ENCODE measurements at regions not wholly inside any gene's neighbourhood (a gene's known extent, or its start where the extent isn't known, plus 50 kb on each side); places are given as distances from the start of the nearest gene placed in this dataset.

DNA sequence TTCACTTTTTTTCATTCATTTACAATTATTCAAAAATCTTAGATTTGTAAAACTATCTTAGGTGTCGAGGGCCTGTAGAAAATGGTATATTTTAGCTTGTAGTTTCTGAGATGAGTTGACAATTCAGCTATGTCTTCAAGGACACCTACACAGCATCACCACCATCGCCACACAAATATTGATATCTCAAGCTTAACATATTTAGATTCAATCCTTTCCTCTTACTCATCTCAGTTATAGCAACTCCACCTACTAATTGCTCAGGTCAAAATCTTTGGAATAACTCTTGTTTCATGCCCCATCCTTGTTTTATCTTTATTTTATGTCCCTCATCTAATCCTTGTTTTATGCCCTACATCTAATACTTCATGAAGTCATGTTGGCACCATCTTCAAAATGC lies 276.8 kb downstream of the CDH11 start:
- Histone ChIP-seq H3K4me3 (no peak overlapping the region), H3K36me3 (replicated peaks; ENCODE audit: insufficient read depth, low read depth) (no peaks in the 10 kb centered on the region), H3K79me2 (no peaks in the 10 kb centered on the region), H3K9me3 (ENCODE audit: low read depth) (no peaks in the 10 kb centered on the region), H3K27me3 (no peaks in the 10 kb centered on the region), H3K9me2 (replicated peaks; ENCODE audit: insufficient read depth) (no peaks in the 10 kb centered on the region), H2AFZ (no peak overlapping the region), H3K27ac (no peak overlapping the region), H3K4me1 (ENCODE audit: insufficient read depth) (no peaks in the 10 kb centered on the region), H3K4me2 (no peak overlapping the region), H4K20me1 (ENCODE audit: insufficient read depth, poor library complexity, severe bottlenecking) (no peaks in the 10 kb centered on the region)
- TF ChIP-seq EZH2phosphoT487 (IDR thresholded peaks at IDR 0.05; ENCODE audit: low read depth, severe bottlenecking, unreplicated experiment) (no peak), EZH2 (IDR thresholded peaks at IDR 0.05; ENCODE audit: borderline replicate concordance) (no peak)
- TF ChIP-seq, protein P1, sequence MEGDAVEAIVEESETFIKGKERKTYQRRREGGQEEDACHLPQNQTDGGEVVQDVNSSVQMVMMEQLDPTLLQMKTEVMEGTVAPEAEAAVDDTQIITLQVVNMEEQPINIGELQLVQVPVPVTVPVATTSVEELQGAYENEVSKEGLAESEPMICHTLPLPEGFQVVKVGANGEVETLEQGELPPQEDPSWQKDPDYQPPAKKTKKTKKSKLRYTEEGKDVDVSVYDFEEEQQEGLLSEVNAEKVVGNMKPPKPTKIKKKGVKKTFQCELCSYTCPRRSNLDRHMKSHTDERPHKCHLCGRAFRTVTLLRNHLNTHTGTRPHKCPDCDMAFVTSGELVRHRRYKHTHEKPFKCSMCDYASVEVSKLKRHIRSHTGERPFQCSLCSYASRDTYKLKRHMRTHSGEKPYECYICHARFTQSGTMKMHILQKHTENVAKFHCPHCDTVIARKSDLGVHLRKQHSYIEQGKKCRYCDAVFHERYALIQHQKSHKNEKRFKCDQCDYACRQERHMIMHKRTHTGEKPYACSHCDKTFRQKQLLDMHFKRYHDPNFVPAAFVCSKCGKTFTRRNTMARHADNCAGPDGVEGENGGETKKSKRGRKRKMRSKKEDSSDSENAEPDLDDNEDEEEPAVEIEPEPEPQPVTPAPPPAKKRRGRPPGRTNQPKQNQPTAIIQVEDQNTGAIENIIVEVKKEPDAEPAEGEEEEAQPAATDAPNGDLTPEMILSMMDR (IDR thresholded peaks at IDR 0.05; ENCODE audit: poor library complexity) = no peak
- DNase-seq (ENCODE audit: low spot score) = no peak
- 95% methylated on average over 2 of the region's 2 CpGs for WGBS (ENCODE audit: low lambda C conversion rate, missing lambda C conversion rate)

DNA sequence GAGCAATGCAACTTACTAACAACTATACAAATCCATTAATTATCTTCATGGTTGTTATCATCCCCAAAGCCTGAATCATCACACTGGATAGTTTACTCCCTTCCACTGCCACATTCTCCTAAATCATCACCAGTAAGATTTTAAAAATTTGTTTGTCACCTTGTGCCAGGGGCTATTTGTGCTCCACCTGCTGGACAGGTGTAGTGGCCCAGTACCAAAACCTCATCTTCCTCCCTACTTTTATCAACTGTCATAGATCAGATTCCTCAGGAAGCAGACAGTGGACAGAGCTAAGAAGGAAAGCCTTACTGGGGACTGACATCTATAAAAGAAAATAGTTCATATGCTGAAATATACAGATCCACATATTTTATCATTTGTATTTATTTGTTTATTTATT lies 280.4 kb downstream of the CDH11 start:
- Histone ChIP-seq H3K79me2 (no peaks in the 10 kb centered on the region), H2AFZ (no peak overlapping the region), H3K4me1 (ENCODE audit: insufficient read depth) (no peaks in the 10 kb centered on the region), H3K9me3 (ENCODE audit: low read depth) (no peaks in the 10 kb centered on the region), H3K36me3 (replicated peaks; ENCODE audit: insufficient read depth, low read depth) (no peaks in the 10 kb centered on the region), H3K27ac (no peak overlapping the region), H3K9me2 (replicated peaks; ENCODE audit: insufficient read depth) (no peaks in the 10 kb centered on the region), H3K4me3 (no peak overlapping the region), H3K4me2 (no peak overlapping the region), H4K20me1 (ENCODE audit: insufficient read depth, poor library complexity, severe bottlenecking) (no peaks in the 10 kb centered on the region), H3K27me3 (no peaks in the 10 kb centered on the region)
- TF ChIP-seq EZH2 (IDR thresholded peaks at IDR 0.05; ENCODE audit: borderline replicate concordance) (no peak), EZH2phosphoT487 (IDR thresholded peaks at IDR 0.05; ENCODE audit: low read depth, severe bottlenecking, unreplicated experiment) (no peak)
- TF ChIP-seq, protein P1 (IDR thresholded peaks at IDR 0.05; ENCODE audit: poor library complexity) = no peak
- DNase-seq (ENCODE audit: low spot score) = no peak

DNA sequence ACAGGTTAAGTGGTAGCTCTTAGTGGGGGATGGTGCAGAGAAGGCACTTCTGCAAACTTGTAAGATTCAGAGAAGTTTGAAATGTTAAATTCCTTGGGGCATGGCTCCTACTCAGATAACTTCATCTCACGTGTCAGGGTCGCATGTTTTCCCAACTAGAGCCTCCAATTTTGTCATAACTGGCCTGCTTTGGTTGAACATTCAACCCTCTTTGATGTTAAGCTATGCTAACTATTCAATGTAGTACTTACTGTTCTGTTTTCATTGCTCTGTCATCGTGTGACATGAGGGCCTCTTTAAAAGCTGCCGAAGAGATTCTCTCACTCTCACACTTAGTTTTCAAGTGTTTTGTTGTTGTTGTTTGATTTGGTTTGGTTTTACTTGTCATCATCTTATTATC lies 280.8 kb downstream of the CDH11 start:
- no peak for TF ChIP-seq EZH2 (IDR thresholded peaks at IDR 0.05; ENCODE audit: borderline replicate concordance)
- Histone ChIP-seq H3K4me2 (no peak overlapping the region), H3K9me2 (replicated peaks; ENCODE audit: insufficient read depth) (no peaks in the 10 kb centered on the region), H4K20me1 (ENCODE audit: insufficient read depth, poor library complexity, severe bottlenecking) (no peaks in the 10 kb centered on the region), H2AFZ (no peak overlapping the region), H3K4me3 (no peak overlapping the region), H3K36me3 (replicated peaks; ENCODE audit: insufficient read depth, low read depth) (no peaks in the 10 kb centered on the region), H3K4me1 (ENCODE audit: insufficient read depth) (no peaks in the 10 kb centered on the region), H3K27ac (no peak overlapping the region), H3K79me2 (no peaks in the 10 kb centered on the region), H3K27me3 (no peaks in the 10 kb centered on the region), H3K9me3 (ENCODE audit: low read depth) (no peaks in the 10 kb centered on the region)
- DNase-seq (ENCODE audit: low spot score) = no peak
- 56% methylated on average over 4 of the region's 4 CpGs for WGBS (ENCODE audit: low lambda C conversion rate, missing lambda C conversion rate)

DNA sequence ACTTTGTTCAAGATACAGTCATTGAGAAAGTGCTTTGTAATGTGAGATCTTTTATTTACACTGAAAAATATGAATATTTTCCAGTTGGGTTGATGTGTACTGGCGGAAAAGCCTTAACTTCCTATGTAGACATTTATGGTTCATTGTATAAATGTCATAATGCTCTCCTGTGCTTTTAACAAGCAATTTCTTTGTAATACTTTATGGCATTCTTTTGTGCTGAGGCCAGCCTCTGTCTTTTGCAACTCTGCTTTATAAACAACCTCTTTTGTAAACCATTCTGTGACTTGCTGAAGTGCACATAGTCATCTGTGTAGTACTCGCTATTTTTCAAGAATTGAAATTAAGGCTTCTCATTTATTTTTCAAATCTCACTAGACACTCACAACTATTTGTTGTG lies 291.2 kb downstream of the CDH11 start:
- Histone ChIP-seq H3K4me1 (ENCODE audit: insufficient read depth) (peaks cover 6% of the 10 kb centered on the region), H4K20me1 (ENCODE audit: insufficient read depth, poor library complexity, severe bottlenecking) (no peaks in the 10 kb centered on the region), H3K4me2 (no peak overlapping the region), H3K9me3 (ENCODE audit: low read depth) (no peaks in the 10 kb centered on the region), H3K79me2 (no peaks in the 10 kb centered on the region), H3K36me3 (replicated peaks; ENCODE audit: insufficient read depth, low read depth) (no peaks in the 10 kb centered on the region), H2AFZ (no peak overlapping the region), H3K27me3 (no peaks in the 10 kb centered on the region), H3K4me3 (no peak overlapping the region), H3K9me2 (replicated peaks; ENCODE audit: insufficient read depth) (no peaks in the 10 kb centered on the region), H3K27ac (peak overlapping the region; percentile 16)
- no peak for TF ChIP-seq EZH2 (IDR thresholded peaks at IDR 0.05; ENCODE audit: borderline replicate concordance)
- TF ChIP-seq EZH2phosphoT487 (IDR thresholded peaks at IDR 0.05; ENCODE audit: low read depth, severe bottlenecking, unreplicated experiment) = no peak
- TF ChIP-seq, protein P1 (IDR thresholded peaks at IDR 0.05; ENCODE audit: poor library complexity) = no peak
- no peak for DNase-seq (ENCODE audit: low spot score)
- 48% methylated on average over 2 of the region's 2 CpGs for WGBS (ENCODE audit: low lambda C conversion rate, missing lambda C conversion rate)
